ENCODE measurements at regions not wholly inside any gene's neighbourhood (a gene's known extent, or its start where the extent isn't known, plus 50 kb on each side); places are given as distances from the start of the nearest gene placed in this dataset.

- no peak overlapping the region for H4K8ac ChIP-seq (replicated peaks; ENCODE audit: insufficient read length, low read depth, low read length)
- H3K9me3 ChIP-seq (ENCODE audit: control insufficient read depth, low read depth, low read length), result no peaks in the 10 kb centered on the region
- H2BK120ac ChIP-seq (ENCODE audit: low read depth, low read length, poor library complexity, severe bottlenecking), result no peak overlapping the region
- Mint-ChIP-seq H3K27me3 (ENCODE audit: low read depth) (peaks cover 35% of the 10 kb centered on the region), H3K4me3 (no peak overlapping the region), H3K4me1 (peaks cover 10 to 15% of the 10 kb centered on the region in 2 experiments), H3K36me3 (ENCODE audit: insufficient read depth in 1 of 3, low read depth in 3 of 3) (peaks cover 0 to 3% (median 0%) of the 10 kb centered on the region in 3 experiments; a peak in 2 of 7 replicates), H3K9me3 (peaks cover 4% of the 10 kb centered on the region in 2 experiments; a peak in 3 of 5 replicates), H3K27ac (no peak overlapping the region)
- no peaks in the 10 kb centered on the region for H3K23me2 ChIP-seq (ENCODE audit: insufficient read length, low read depth, low read length, poor library complexity, severe bottlenecking)
- H3K14ac ChIP-seq (ENCODE audit: insufficient read depth, low read length), result no peak overlapping the region
- no CpG with 5 or more reads among the region's 5 CpGs for WGBS (ENCODE audit: extremely low coverage, insufficient read length, low lambda C conversion rate)
- no peak overlapping the region for H2BK5ac ChIP-seq (ENCODE audit: insufficient read length, low read length)
- no peaks in the 10 kb centered on the region for H3K27me3 ChIP-seq (ENCODE audit: insufficient read depth, low read length)
- H3T11ph ChIP-seq (ENCODE audit: low read length), result no peak overlapping the region
- H4K91ac ChIP-seq (ENCODE audit: insufficient read length, low read depth, low read length), result no peak overlapping the region
- no peak overlapping the region for H3K18ac ChIP-seq (ENCODE audit: insufficient read length, low read depth, low read length)
- no peak overlapping the region for H3K9ac ChIP-seq (ENCODE audit: extremely low read depth, insufficient read length, low read length)
- H3K4me1 ChIP-seq (ENCODE audit: insufficient read depth, low read length), result no peaks in the 10 kb centered on the region
- no peak for TF ChIP-seq CTCF (conservative IDR thresholded peaks at IDR 0.05)
- H2BK12ac ChIP-seq (ENCODE audit: insufficient read length, low read depth, low read length), result no peak overlapping the region
- H4K20me1 ChIP-seq (ENCODE audit: control insufficient read depth, insufficient read depth, insufficient read length), result no peaks in the 10 kb centered on the region
- no peak overlapping the region for H3K4ac ChIP-seq (ENCODE audit: low read depth, low read length)
- H3K79me1 ChIP-seq (ENCODE audit: insufficient read depth, low read depth, low read length, poor library complexity, severe bottlenecking), result no peaks in the 10 kb centered on the region
- no peak overlapping the region for H2BK15ac ChIP-seq (ENCODE audit: low read depth, low read length)
- H2AK5ac ChIP-seq (ENCODE audit: insufficient read length, low read length), result no peak overlapping the region
- no peak overlapping the region for H2AFZ ChIP-seq (ENCODE audit: low read length)
- no peak overlapping the region for H3K23ac ChIP-seq (ENCODE audit: insufficient read length, low read depth, low read length)
- no peak for DNase-seq
- H3K56ac ChIP-seq (ENCODE audit: insufficient read length, low read depth, low read length), result no peak overlapping the region
- H3K27ac ChIP-seq (ENCODE audit: insufficient read length, low read depth, low read length), result no peak overlapping the region
- H4K5ac ChIP-seq (ENCODE audit: insufficient read length, low read depth, low read length), result no peak overlapping the region
- no peaks in the 10 kb centered on the region for H3K79me2 ChIP-seq (ENCODE audit: insufficient read depth, low read length)
- H2BK20ac ChIP-seq (ENCODE audit: low read depth, low read length, poor library complexity, severe bottlenecking), result no peak overlapping the region
- H3K4me2 ChIP-seq (ENCODE audit: insufficient read depth, insufficient read length, low read length), result no peak overlapping the region
Observed at GRCh38 chr4:183853548-183853940, 51.6 kb upstream of the STOX2 start.

Measured in H9 (cell line).